Suprapubic skin (tissue), 4 donors: ENCODE measurements at regions not wholly inside any gene's neighbourhood (a gene's known extent, or its start where the extent isn't known, plus 50 kb on each side); places are given as distances from the start of the nearest gene placed in this dataset.

Source experiments
- DNase-seq, 2 donors: peaks; one replicate each; pipeline ENCODE4 v3.0.0-alpha.2; 2019; ENCODE audit warnings: low spot score in 2 of 2
- H3K27ac ChIP-seq: fragments of 200-600 bp; sonication (generic); one replicate; pipeline ENCODE4 v1.5.1; 2019
- H3K27me3 ChIP-seq: fragments of 200-600 bp; sonication (generic); one replicate; pipeline ENCODE4 v1.5.1; 2019
- H3K36me3 ChIP-seq: fragments of 200-600 bp; sonication (generic); one replicate; pipeline ENCODE4 v1.5.1; 2019
- H3K4me1 ChIP-seq: fragments of 200-600 bp; sonication (generic); one replicate; pipeline ENCODE4 v1.5.1; 2019
- H3K4me3 ChIP-seq: fragments of 200-600 bp; sonication (generic); one replicate; pipeline ENCODE4 v1.5.1; 2019; ENCODE audit warnings: mild to moderate bottlenecking
- H3K9me3 ChIP-seq: fragments of 200-600 bp; sonication (generic); one replicate; pipeline ENCODE4 v1.5.1; 2019
- EP300 ChIP-seq: sonication (generic); formaldehyde crosslinking; IDR thresholded peaks from one replicate; pipeline ENCODE4 v1.6.1; 2017; ENCODE audit warnings: antibody characterized with exemption
- POLR2A ChIP-seq, 2 donors: fragments of 450-650 bp; IDR thresholded peaks; one replicate each; pipeline ENCODE4 v1.6.1; 2017; ENCODE audit warnings: antibody characterized with exemption in 2 of 2, mild to moderate bottlenecking in 2 of 2, moderate library complexity in 2 of 2
- POLR2AphosphoS5 ChIP-seq, 3 donors: sonication (generic); formaldehyde crosslinking; IDR thresholded peaks; one replicate each; pipeline ENCODE4 v1.6.1; 2017; ENCODE audit warnings: antibody characterized with exemption in 3 of 3
- WGBS: methylation state at CpG from one replicate; pipeline ENCODE4 v1.1.5; 2018; 5-methylcytosine and 5-hydroxymethylcytosine counted together
- TF ChIP-seq, protein P1 (sequence below), 2 donors: fragments of 200-600 bp in 1 of 2; fragments of 450-650 bp in 1 of 2; sonication (generic) in 1 of 2; IDR thresholded peaks; one replicate each; pipeline ENCODE4 v1.5.1; 2016 to 2019; ENCODE audit warnings: antibody characterized with exemption in 2 of 2, mild to moderate bottlenecking in 1 of 2, moderate library complexity in 1 of 2

DNA sequence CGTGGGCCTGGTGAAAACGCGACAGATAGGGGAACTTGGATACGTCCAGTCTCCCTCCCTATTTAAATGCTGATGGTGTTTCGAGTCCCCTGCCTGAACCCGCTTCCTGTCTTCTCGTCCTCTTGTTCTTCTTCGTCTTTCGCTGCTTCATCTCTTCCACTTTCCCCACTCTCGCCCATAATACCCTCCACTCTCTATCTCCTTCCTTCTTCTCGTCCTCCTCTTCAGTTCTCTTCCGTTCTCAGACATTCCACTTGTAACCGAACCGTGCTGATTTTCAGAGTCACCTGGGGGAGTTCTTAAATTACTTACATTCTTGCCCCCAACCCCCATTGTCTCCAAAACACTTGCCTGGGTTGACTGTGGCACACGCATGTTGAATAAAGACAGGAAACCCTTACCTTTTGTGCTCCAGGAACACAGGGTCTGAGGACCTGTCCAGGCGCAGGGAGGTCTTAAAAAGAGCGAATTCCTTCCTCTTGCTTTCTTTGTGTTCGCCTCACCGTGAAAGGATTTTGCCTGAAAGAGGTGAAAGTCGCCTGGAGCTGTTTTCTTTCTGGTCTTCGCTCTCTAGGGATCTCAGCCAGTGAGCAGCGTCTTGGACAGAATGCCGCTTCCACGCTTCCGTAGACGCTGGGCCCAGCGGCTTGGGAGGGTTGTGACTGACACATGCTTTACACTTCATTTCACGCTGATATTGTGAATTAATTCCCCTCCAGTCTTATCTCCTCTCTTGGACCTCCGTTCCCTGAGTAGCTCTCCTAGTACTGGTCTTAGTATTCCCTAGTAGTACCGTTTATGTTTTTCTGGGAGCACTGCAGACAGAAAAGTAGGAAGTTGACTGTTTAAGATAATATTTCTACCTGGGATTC is 184.0 kb downstream of the GPX5 start:
- H3K4me3 ChIP-seq, result no peak overlapping the region
- TF ChIP-seq POLR2A (IDR thresholded peaks at IDR 0.05), result no peak
- TF ChIP-seq POLR2AphosphoS5 (IDR thresholded peaks at IDR 0.05), result no peak
- no peak for TF ChIP-seq EP300
- TF ChIP-seq, protein P1, sequence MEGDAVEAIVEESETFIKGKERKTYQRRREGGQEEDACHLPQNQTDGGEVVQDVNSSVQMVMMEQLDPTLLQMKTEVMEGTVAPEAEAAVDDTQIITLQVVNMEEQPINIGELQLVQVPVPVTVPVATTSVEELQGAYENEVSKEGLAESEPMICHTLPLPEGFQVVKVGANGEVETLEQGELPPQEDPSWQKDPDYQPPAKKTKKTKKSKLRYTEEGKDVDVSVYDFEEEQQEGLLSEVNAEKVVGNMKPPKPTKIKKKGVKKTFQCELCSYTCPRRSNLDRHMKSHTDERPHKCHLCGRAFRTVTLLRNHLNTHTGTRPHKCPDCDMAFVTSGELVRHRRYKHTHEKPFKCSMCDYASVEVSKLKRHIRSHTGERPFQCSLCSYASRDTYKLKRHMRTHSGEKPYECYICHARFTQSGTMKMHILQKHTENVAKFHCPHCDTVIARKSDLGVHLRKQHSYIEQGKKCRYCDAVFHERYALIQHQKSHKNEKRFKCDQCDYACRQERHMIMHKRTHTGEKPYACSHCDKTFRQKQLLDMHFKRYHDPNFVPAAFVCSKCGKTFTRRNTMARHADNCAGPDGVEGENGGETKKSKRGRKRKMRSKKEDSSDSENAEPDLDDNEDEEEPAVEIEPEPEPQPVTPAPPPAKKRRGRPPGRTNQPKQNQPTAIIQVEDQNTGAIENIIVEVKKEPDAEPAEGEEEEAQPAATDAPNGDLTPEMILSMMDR (IDR thresholded peaks at IDR 0.05), result no peak
- no peak overlapping the region for H3K27ac ChIP-seq
- 7% methylated on average over 30 of the region's 30 CpGs for WGBS
- H3K27me3 ChIP-seq, result peaks cover 40% of the 10 kb centered on the region
- DNase-seq, result no peak
- no peaks in the 10 kb centered on the region for H3K4me1 ChIP-seq
- H3K9me3 ChIP-seq, result peaks cover 12% of the 10 kb centered on the region
- no peaks in the 10 kb centered on the region for H3K36me3 ChIP-seq

DNA sequence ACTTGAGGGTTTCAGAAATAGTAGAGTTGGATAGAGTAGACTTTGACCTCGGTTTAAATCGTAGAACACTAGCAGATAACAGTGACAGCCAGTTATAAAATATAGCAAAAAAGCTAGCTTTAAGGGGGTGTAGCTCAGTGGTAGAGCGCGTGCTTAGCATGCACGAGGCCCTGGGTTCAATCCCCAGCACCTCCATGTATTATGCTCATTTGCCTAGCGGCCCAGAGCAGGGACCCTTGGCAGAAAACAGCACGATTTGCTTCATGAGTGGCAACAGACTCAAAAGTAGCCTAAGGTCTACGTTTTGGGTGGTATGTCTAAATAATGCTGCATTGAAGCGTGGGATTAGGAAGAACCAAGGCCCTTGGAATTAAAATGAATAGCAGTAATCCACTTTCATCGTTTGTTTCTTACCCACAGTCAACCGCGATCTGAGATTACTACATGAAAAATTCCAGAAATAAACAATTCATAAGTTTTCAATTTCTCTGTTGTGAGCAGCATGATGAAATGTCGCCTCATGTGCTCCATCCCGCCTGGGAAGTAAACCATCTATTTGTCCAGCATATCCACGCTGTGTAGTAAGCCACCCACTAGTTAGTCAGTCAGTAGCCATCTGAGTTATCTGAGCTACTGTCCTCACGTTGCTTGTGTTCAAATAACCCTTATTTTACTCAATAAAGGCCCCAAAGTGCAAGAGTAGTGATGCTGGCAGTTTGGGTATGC is 184.9 kb downstream of the GPX5 start:
- no peak for TF ChIP-seq POLR2A (IDR thresholded peaks at IDR 0.05)
- TF ChIP-seq, protein P1 (IDR thresholded peaks at IDR 0.05), result no peak
- no peak for TF ChIP-seq EP300
- TF ChIP-seq POLR2AphosphoS5 (IDR thresholded peaks at IDR 0.05), result no peak
- H3K4me1 ChIP-seq, result no peaks in the 10 kb centered on the region
- peaks cover 32% of the 10 kb centered on the region for H3K27me3 ChIP-seq
- no peaks in the 10 kb centered on the region for H3K36me3 ChIP-seq
- peaks cover 8% of the 10 kb centered on the region for H3K9me3 ChIP-seq
- no peak overlapping the region for H3K4me3 ChIP-seq
- H3K27ac ChIP-seq, result no peak overlapping the region
- 50% methylated on average over 16 of the region's 16 CpGs for WGBS
- no peak for DNase-seq

DNA sequence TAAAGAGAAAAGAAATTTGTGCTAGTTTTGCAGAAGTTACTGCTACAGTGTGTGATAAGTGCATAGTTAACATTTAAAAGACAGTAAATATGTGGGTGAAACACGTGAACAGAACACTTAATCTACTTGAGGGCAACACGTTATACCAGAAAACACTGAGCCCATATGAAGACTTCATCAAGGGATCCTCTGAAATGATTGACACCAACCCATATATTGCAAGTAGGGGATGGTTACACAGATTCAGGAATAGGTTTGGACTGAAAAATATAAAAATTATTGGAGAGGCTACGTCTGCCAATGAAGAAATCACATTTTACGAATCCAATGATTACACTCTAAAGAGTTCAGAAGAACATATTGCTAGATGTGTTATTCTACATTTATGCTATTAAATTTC is 185.6 kb downstream of the GPX5 start:
- WGBS, result 70% methylated on average over 4 of the region's 4 CpGs
- DNase-seq, result no peak
- Histone ChIP-seq H3K4me3 (no peak overlapping the region), H3K9me3 (peaks cover 8% of the 10 kb centered on the region), H3K27ac (no peak overlapping the region), H3K27me3 (peaks cover 32% of the 10 kb centered on the region), H3K36me3 (no peaks in the 10 kb centered on the region), H3K4me1 (no peaks in the 10 kb centered on the region)
- TF ChIP-seq POLR2A (IDR thresholded peaks at IDR 0.05) (no peak), EP300 (no peak), POLR2AphosphoS5 (IDR thresholded peaks at IDR 0.05) (no peak)
- TF ChIP-seq, protein P1 (IDR thresholded peaks at IDR 0.05), result no peak

DNA sequence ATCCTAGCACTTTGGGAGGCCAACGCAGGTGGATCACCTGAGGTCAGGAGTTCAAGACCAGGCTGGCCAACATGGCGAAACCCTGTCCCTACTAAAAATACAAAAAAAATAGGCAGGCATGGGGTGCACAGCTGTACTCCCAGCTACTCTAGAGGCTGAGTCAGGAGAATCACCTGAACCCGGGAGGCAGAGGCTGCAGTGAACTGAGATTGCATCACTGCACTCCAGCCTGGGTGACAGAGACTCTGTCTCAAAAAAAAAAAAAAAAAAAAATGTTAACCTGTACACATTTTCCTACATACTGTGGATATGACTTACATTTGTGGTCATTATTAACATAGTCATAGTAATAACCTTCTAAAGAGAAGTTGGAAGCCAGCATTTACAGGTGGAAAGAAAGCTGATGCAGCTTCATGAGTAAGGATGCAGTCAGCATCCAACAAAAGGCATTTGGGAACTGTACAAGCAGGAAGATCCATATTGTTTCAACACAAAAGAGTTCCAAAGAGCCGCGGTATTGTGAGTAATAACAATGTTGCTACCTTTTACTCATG is 186.2 kb downstream of the GPX5 start:
- Histone ChIP-seq H3K36me3 (no peaks in the 10 kb centered on the region), H3K4me1 (no peaks in the 10 kb centered on the region), H3K9me3 (peaks cover 3% of the 10 kb centered on the region), H3K27ac (no peak overlapping the region), H3K4me3 (no peak overlapping the region), H3K27me3 (peaks cover 32% of the 10 kb centered on the region)
- DNase-seq, result no peak
- TF ChIP-seq POLR2AphosphoS5 (IDR thresholded peaks at IDR 0.05) (no peak), EP300 (no peak), POLR2A (IDR thresholded peaks at IDR 0.05) (no peak)
- TF ChIP-seq, protein P1 (IDR thresholded peaks at IDR 0.05), result no peak
- 68% methylated on average over 5 of the region's 5 CpGs for WGBS

DNA sequence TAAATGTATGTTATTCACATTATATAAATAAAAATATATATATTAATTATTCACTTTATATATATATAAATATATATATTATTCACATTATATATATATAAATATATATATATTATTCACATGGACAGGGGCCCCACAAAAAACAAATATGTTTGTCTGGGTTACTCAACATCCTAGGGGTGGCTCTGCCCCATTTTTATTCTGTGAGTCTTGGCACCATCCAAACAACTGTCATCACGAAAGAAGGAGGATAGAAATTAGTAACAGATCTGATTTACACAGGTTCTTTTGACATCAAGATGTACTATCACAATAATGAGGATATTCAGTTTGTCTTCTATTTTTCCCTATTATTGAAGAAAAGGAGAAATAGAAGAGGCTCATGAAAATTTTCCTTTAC is 187.3 kb downstream of the GPX5 start:
- peaks cover 32% of the 10 kb centered on the region for H3K27me3 ChIP-seq
- 87% methylated on average over 1 of the region's 1 CpG for WGBS
- TF ChIP-seq POLR2A (IDR thresholded peaks at IDR 0.05) (no peak), POLR2AphosphoS5 (IDR thresholded peaks at IDR 0.05) (no peak), EP300 (no peak)
- TF ChIP-seq, protein P1 (IDR thresholded peaks at IDR 0.05), result no peak
- H3K4me1 ChIP-seq, result no peaks in the 10 kb centered on the region
- H3K9me3 ChIP-seq, result no peaks in the 10 kb centered on the region
- no peaks in the 10 kb centered on the region for H3K36me3 ChIP-seq
- no peak overlapping the region for H3K27ac ChIP-seq
- no peak for DNase-seq
- H3K4me3 ChIP-seq, result no peak overlapping the region
